ENCODE measurements at regions not wholly inside any gene's neighbourhood (a gene's known extent, or its start where the extent isn't known, plus 50 kb on each side); places are given as distances from the start of the nearest gene placed in this dataset.

DNA sequence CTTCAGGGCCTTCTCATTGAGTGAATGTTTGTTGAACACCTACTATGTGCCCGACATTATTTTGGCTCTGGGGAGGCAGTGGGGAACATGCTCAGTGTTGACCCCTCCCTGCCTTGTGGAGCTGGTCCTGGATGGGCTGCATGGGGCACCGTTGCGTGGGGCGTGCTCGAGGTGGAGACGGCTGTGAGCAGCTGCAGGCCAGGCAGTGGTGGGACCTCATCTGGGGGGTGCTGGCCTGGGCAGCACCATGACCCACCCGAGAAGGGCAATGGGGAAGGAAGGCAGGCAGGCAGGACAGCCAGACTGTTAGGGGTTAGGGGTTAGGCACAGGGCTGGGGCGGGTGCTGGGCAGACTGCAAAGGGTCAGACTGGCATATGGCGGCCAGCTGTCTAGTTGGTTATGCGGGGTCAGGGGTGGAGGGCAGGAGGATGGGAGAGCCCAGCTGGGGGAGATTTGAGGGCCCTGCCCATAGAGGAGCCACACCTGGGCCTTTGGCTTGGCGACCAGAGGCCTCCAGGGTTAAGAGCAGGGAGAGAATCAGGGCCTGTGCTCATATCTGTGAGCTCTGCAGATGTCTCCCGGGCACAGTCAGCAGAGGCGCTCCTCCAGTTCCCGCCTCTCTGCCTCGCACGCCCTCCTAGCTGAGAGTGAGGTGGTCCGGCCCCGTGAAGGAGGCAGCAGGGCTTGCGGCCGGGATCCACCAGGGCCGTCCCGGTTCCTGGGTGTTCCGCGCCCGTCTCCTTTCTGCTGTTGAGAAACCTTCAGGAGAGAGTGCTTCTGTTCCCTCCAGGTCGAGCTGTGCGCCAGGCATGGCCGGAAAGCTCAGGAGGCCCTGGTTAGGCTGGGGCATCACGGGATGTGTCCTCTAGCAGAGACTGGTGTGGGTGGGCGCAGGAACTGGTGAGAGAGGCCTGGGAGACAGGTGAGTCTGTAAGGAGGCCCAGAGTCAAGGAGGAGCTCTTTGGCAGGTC lies 73.3 kb downstream of the RGS12 start:
- TF ChIP-seq ARNTL (CRISPR knock-in tag; IDR thresholded peaks at IDR 0.05; ENCODE audit: borderline replicate concordance, low read depth) = no peak
- no peak for TF ChIP-seq ZFP30 (CRISPR knock-in tag; IDR thresholded peaks at IDR 0.05)
- no peak for TF ChIP-seq ESRRG (CRISPR knock-in tag; IDR thresholded peaks at IDR 0.05)
- no peak for TF ChIP-seq ZC3H10 (CRISPR knock-in tag; IDR thresholded peaks at IDR 0.05)
- TF ChIP-seq ZNF565 (CRISPR knock-in tag; conservative IDR thresholded peaks at IDR 0.05; ENCODE audit: low read depth) = no peak
- no peak for TF ChIP-seq TCF4 (CRISPR knock-in tag; IDR thresholded peaks at IDR 0.05; ENCODE audit: borderline replicate concordance)
- TF ChIP-seq, protein P1, sequence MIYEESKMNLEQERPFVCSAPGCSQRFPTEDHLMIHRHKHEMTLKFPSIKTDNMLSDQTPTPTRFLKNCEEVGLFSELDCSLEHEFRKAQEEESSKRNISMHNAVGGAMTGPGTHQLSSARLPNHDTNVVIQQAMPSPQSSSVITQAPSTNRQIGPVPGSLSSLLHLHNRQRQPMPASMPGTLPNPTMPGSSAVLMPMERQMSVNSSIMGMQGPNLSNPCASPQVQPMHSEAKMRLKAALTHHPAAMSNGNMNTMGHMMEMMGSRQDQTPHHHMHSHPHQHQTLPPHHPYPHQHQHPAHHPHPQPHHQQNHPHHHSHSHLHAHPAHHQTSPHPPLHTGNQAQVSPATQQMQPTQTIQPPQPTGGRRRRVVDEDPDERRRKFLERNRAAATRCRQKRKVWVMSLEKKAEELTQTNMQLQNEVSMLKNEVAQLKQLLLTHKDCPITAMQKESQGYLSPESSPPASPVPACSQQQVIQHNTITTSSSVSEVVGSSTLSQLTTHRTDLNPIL (CRISPR knock-in tag; IDR thresholded peaks at IDR 0.05; ENCODE audit: low read depth) = no peak
- TF ChIP-seq CSDC2 (CRISPR knock-in tag; IDR thresholded peaks at IDR 0.05) = no peak
- no peak for TF ChIP-seq GLIS3 (CRISPR knock-in tag; IDR thresholded peaks at IDR 0.05)
- TF ChIP-seq SNAI2 (CRISPR knock-in tag; IDR thresholded peaks at IDR 0.05) = no peak
- TF ChIP-seq TOX (CRISPR knock-in tag; IDR thresholded peaks at IDR 0.05; ENCODE audit: borderline replicate concordance) = no peak
- TF ChIP-seq, protein P2, sequence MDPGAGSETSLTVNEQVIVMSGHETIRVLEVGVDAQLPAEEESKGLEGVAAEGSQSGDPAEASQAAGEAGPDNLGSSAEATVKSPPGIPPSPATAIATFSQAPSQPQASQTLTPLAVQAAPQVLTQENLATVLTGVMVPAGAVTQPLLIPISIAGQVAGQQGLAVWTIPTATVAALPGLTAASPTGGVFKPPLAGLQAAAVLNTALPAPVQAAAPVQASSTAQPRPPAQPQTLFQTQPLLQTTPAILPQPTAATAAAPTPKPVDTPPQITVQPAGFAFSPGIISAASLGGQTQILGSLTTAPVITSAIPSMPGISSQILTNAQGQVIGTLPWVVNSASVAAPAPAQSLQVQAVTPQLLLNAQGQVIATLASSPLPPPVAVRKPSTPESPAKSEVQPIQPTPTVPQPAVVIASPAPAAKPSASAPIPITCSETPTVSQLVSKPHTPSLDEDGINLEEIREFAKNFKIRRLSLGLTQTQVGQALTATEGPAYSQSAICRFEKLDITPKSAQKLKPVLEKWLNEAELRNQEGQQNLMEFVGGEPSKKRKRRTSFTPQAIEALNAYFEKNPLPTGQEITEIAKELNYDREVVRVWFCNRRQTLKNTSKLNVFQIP (CRISPR knock-in tag; IDR thresholded peaks at IDR 0.05; ENCODE audit: borderline replicate concordance, low read depth) = no peak
- no peak for TF ChIP-seq RARB (CRISPR knock-in tag; IDR thresholded peaks at IDR 0.05)
- TF ChIP-seq, protein P3, sequence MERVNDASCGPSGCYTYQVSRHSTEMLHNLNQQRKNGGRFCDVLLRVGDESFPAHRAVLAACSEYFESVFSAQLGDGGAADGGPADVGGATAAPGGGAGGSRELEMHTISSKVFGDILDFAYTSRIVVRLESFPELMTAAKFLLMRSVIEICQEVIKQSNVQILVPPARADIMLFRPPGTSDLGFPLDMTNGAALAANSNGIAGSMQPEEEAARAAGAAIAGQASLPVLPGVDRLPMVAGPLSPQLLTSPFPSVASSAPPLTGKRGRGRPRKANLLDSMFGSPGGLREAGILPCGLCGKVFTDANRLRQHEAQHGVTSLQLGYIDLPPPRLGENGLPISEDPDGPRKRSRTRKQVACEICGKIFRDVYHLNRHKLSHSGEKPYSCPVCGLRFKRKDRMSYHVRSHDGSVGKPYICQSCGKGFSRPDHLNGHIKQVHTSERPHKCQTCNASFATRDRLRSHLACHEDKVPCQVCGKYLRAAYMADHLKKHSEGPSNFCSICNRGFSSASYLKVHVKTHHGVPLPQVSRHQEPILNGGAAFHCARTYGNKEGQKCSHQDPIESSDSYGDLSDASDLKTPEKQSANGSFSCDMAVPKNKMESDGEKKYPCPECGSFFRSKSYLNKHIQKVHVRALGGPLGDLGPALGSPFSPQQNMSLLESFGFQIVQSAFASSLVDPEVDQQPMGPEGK (CRISPR knock-in tag; IDR thresholded peaks at IDR 0.05; ENCODE audit: borderline replicate concordance) = no peak
- no peak for TF ChIP-seq BACH2 (CRISPR knock-in tag; IDR thresholded peaks at IDR 0.05; ENCODE audit: borderline replicate concordance)
- TF ChIP-seq ISL1 (CRISPR knock-in tag; IDR thresholded peaks at IDR 0.05) = no peak
- TF ChIP-seq ZNF8 (CRISPR knock-in tag; IDR thresholded peaks at IDR 0.05) = no peak
- no peak for TF ChIP-seq ZNF70 (CRISPR knock-in tag; IDR thresholded peaks at IDR 0.05)
- no peak for TF ChIP-seq OSR1 (CRISPR knock-in tag; IDR thresholded peaks at IDR 0.05)
- no peak for ATAC-seq

- ATAC-seq = no peak
- TF ChIP-seq ZNF8 (CRISPR knock-in tag; IDR thresholded peaks at IDR 0.05) (no peak), ARNTL (CRISPR knock-in tag; IDR thresholded peaks at IDR 0.05; ENCODE audit: borderline replicate concordance, low read depth) (no peak), TSHZ2 (CRISPR knock-in tag; IDR thresholded peaks at IDR 0.05) (no peak), BACH2 (CRISPR knock-in tag; IDR thresholded peaks at IDR 0.05; ENCODE audit: borderline replicate concordance) (no peak), TCF4 (CRISPR knock-in tag; IDR thresholded peaks at IDR 0.05; ENCODE audit: borderline replicate concordance) (no peak), CSDC2 (CRISPR knock-in tag; IDR thresholded peaks at IDR 0.05) (no peak), ZFP3 (CRISPR knock-in tag; IDR thresholded peaks at IDR 0.05) (no peak), ISL1 (CRISPR knock-in tag; IDR thresholded peaks at IDR 0.05) (no peak), ESRRG (CRISPR knock-in tag; IDR thresholded peaks at IDR 0.05) (no peak), ZNF565 (CRISPR knock-in tag; conservative IDR thresholded peaks at IDR 0.05; ENCODE audit: low read depth) (no peak)
- TF ChIP-seq, protein P3 (CRISPR knock-in tag; IDR thresholded peaks at IDR 0.05; ENCODE audit: borderline replicate concordance) = no peak
These were observed 74.3 kb downstream of the RGS12 start for GRCh38 chr4:3366893-3367775.
